Endothelial cell of umbilical vein (primary cell): ENCODE measurements at regions not wholly inside any gene's neighbourhood (a gene's known extent, or its start where the extent isn't known, plus 50 kb on each side); places are given as distances from the start of the nearest gene placed in this dataset.

Experiments used
- BruUV-seq: library from RNA; stranded (reverse); fragments of 400-500 nt; replicated peaks from 2 replicates; lab custom pipeline; 2021; lab: Mats Ljungman, UMichigan
- CTCF ChIA-PET: fragments of 300-600, 350-600 bp; sonication (Branson Sonifier 250); formaldehyde crosslinking; loops from one replicate; lab custom pipeline; 2021; ENCODE audit warnings: antibody characterized with exemption, inconsistent platforms; lab: Charles Lee
- POLR2A ChIA-PET: fragments of 300-600, 350-600 bp; sonication (Branson Sonifier 250); formaldehyde crosslinking; loops from one replicate; lab custom pipeline; 2021; ENCODE audit warnings: antibody characterized with exemption, inconsistent platforms; lab: Charles Lee
- DNase-seq: peaks from one replicate; pipeline ENCODE4 v3.0.0-alpha.2; 2011; ENCODE audit warnings: low read depth, low spot score
- FAIRE-seq: peaks from 2 replicates; lab custom pipeline; 2011; peaks lifted over from hg19 to GRCh38; lab: Jason Lieb, UNC
- H2AFZ ChIP-seq: 2 replicates; pipeline ENCODE4 v1.6.0; 2012; ENCODE audit warnings: low read depth, low read length, control low read depth, inconsistent platforms
- H3K27ac ChIP-seq: 2 replicates; pipeline ENCODE4 v1.5.1; 2011; ENCODE audit warnings: low read depth, mild to moderate bottlenecking, control low read depth, low read length, moderate library complexity; ENCODE audit not compliant: insufficient read depth
- H3K27me3 ChIP-seq, 2 experiments: 2 replicates each; pipeline versions ENCODE4 v1.6.0 to v1.6.1; 2011; ENCODE audit warnings: low read length in 2 of 2, mixed read lengths in 1 of 2; ENCODE audit not compliant: control insufficient read depth in 2 of 2, insufficient read depth in 2 of 2
- H3K36me3 ChIP-seq, 2 experiments: 2 replicates in 1 of 2; 3 replicates in 1 of 2; pipeline ENCODE4 v1.5.1; 2011; ENCODE audit warnings: low read length in 2 of 2, mild to moderate bottlenecking in 1 of 2, moderate library complexity in 1 of 2; ENCODE audit not compliant: control insufficient read depth in 2 of 2, insufficient read depth in 2 of 2; ENCODE audit errors: extremely low read depth in 1 of 2
- H3K4me1 ChIP-seq: 3 replicates; pipeline ENCODE4 v1.5.1; 2011; ENCODE audit warnings: mild to moderate bottlenecking, low read length; ENCODE audit not compliant: control insufficient read depth, insufficient read depth; ENCODE audit errors: extremely low read depth
- H3K4me2 ChIP-seq: 2 replicates; pipeline ENCODE4 v1.6.1; 2011; ENCODE audit warnings: low read length, control low read depth, mixed read lengths; ENCODE audit not compliant: insufficient read depth
- H3K4me3 ChIP-seq, 3 experiments: fragments of 200-600 bp in 1 of 3; sonication (generic), shearing (Covaris generic) in 1 of 3; replicated peaks in 1 of 3; 2 replicates each; pipeline ENCODE4 v1.5.1; 2011 to 2016; ENCODE audit warnings: control low read depth in 3 of 3, low read length in 3 of 3, mild to moderate bottlenecking in 2 of 3, inconsistent platforms in 1 of 3, low read depth in 1 of 3, moderate library complexity in 1 of 3; ENCODE audit not compliant: insufficient read depth in 1 of 3
- H3K79me2 ChIP-seq: 2 replicates; pipeline ENCODE4 v1.6.0; 2012; ENCODE audit warnings: low read length, inconsistent platforms; ENCODE audit not compliant: control insufficient read depth, insufficient read depth
- H3K9ac ChIP-seq: replicated peaks from 2 replicates; pipeline ENCODE3; 2011; ENCODE audit warnings: low read length, control low read depth; ENCODE audit not compliant: insufficient read depth; ENCODE audit errors: extremely low read depth
- H3K9me1 ChIP-seq: replicated peaks from 3 replicates; pipeline ENCODE4 v1.6.0; 2011; ENCODE audit warnings: mild to moderate bottlenecking, low read length; ENCODE audit not compliant: control insufficient read depth, insufficient read depth; ENCODE audit errors: extremely low read depth
- H3K9me3 ChIP-seq: replicated peaks from 2 replicates; pipeline ENCODE4 v1.5.1; 2012; ENCODE audit warnings: low read length, inconsistent platforms; ENCODE audit not compliant: control insufficient read depth, insufficient read depth
- H4K20me1 ChIP-seq: replicated peaks from 2 replicates; pipeline ENCODE3; 2011; ENCODE audit warnings: mild to moderate bottlenecking, low read length; ENCODE audit not compliant: control insufficient read depth, insufficient read depth; ENCODE audit errors: extremely low read depth
- CTCF ChIP-seq, 2 donors: IDR thresholded peaks; 1 replicate in 1 of 2; 2 replicates in 1 of 2; pipeline ENCODE4 v1.5.1; 2011; ENCODE audit warnings: low read length in 2 of 2, mild to moderate bottlenecking in 2 of 2, moderate library complexity in 2 of 2, control low read depth in 1 of 2, inconsistent platforms in 1 of 2, low read depth in 1 of 2; ENCODE audit not compliant: insufficient read depth in 1 of 2; ENCODE audit errors: extremely low read depth in 1 of 2
- EZH2 ChIP-seq: IDR thresholded peaks from 2 replicates; pipeline ENCODE4 v1.6.1; 2012; ENCODE audit warnings: borderline replicate concordance, low read depth, mild to moderate bottlenecking, moderate library complexity, low read length, inconsistent platforms; ENCODE audit not compliant: severe bottlenecking
- FOS ChIP-seq: IDR thresholded peaks from 2 replicates; pipeline ENCODE4 v1.6.1; 2011; ENCODE audit warnings: mild to moderate bottlenecking, low read length, moderate library complexity, borderline replicate concordance; ENCODE audit not compliant: insufficient read depth
- GATA2 ChIP-seq: IDR thresholded peaks from 2 replicates; pipeline ENCODE4 v1.7.0; 2011; ENCODE audit warnings: low read depth, mild to moderate bottlenecking, moderate library complexity, mixed read lengths, low read length; ENCODE audit not compliant: insufficient read length, insufficient read depth
- JUN ChIP-seq: IDR thresholded peaks from 2 replicates; pipeline ENCODE4 v1.6.1; 2011; ENCODE audit warnings: borderline replicate concordance, low read depth; ENCODE audit not compliant: insufficient read length, insufficient read depth
- MAX ChIP-seq: IDR thresholded peaks from 2 replicates; pipeline ENCODE4 v1.6.1; 2011; ENCODE audit not compliant: insufficient read depth, insufficient read length
- MYC ChIP-seq: IDR thresholded peaks from one replicate; pipeline ENCODE4 v1.6.1; 2011; ENCODE audit warnings: mild to moderate bottlenecking, low read depth, low read length
- POLR2A ChIP-seq: IDR thresholded peaks from 2 replicates; pipeline ENCODE4 v1.6.1; 2012; ENCODE audit warnings: low read depth, mild to moderate bottlenecking, control low read depth, low read length
- POLR2AphosphoS5 ChIP-seq: IDR thresholded peaks from 2 replicates; pipeline ENCODE4 v1.6.1; 2012; ENCODE audit warnings: low read depth, mild to moderate bottlenecking, control low read depth, low read length, moderate library complexity; ENCODE audit not compliant: insufficient read depth
- dilution Hi-C: fragments of 300-500 bp; cut with MboI; formaldehyde crosslinking; loops from one replicate; pipeline ENCODE4 v1.15.0; 2019; ENCODE audit warnings: low sequenced_read_pairs; ENCODE audit not compliant: extremely low pct_ligation_motif_present
- intact Hi-C: fragments of 100-400 bp; cut with micrococcal nuclease; formaldehyde crosslinking; loops from one replicate; pipeline ENCODE4 v1.10.0; 2022

GRCh38 chr2:225788571-225789094 is 389.1 kb downstream of the NYAP2 start:
- H3K36me3 ChIP-seq = no peaks in the 10 kb centered on the region
- H3K4me1 ChIP-seq = no peaks in the 10 kb centered on the region
- H3K4me2 ChIP-seq = no peak overlapping the region
- POLR2A ChIA-PET = no interaction called here
- H3K9me1 ChIP-seq = no peaks in the 10 kb centered on the region
- BruUV-seq = no TSS peak
- no peaks in the 10 kb centered on the region for H4K20me1 ChIP-seq
- no peaks in the 10 kb centered on the region for H3K27me3 ChIP-seq
- dilution Hi-C loops = no loop called here
- no peak overlapping the region for H3K4me3 ChIP-seq
- H3K9me3 ChIP-seq = no peaks in the 10 kb centered on the region
- H3K79me2 ChIP-seq = no peaks in the 10 kb centered on the region
- no peak overlapping the region for H3K27ac ChIP-seq
- intact Hi-C loops = no loop called here
- H2AFZ ChIP-seq = no peak overlapping the region
- TF ChIP-seq GATA2 (no peak), CTCF (IDR thresholded peaks at IDR 0.05; ENCODE audit: extremely low read depth in 1 of 2, insufficient read depth in 1 of 2, low read depth in 1 of 2, low read length in 2 of 2) (no peak), MAX (no peak), FOS (no peak), MYC (no peak), EZH2 (no peak), POLR2A (no peak), POLR2AphosphoS5 (no peak), JUN (no peak)
- DNase-seq (no peak), FAIRE-seq (no peak)
- CTCF ChIA-PET = interaction anchor here (1.1 kb wide), 1 partner anchor 28 kb away, joined by 3 read pairs; no protein-coding TSS in a partner anchor
- H3K9ac ChIP-seq = no peak overlapping the region
